HepG2 (cell line): ENCODE measurements at regions not wholly inside any gene's neighbourhood (a gene's known extent, or its start where the extent isn't known, plus 50 kb on each side); places are given as distances from the start of the nearest gene placed in this dataset.

Experiments
- ATAC-seq: fragments of 200-7000 bp; cut with Tn5 transposase; 3 replicates; pipeline ENCODE4 v1.9.1; 2020; ENCODE audit warnings: mild to moderate bottlenecking, moderate library complexity
- BruUV-seq: library from RNA; stranded (reverse); fragments of 400-500 nt; replicated peaks from 2 replicates; lab custom pipeline; 2021; lab: Mats Ljungman, UMichigan
- CTCF ChIA-PET: fragments of 300-600 bp; formaldehyde crosslinking; extraction: SDS; loops from one replicate; lab custom pipeline; 2021; ENCODE audit warnings: low total read pairs, inconsistent platforms, low intra/inter-chr PET ratio; lab: Yijun Ruan, JAX
- POLR2A ChIA-PET: fragments of 350-600 bp; sonication (Branson Sonifier 250); formaldehyde crosslinking; loops from one replicate; lab custom pipeline; 2020; ENCODE audit warnings: antibody characterized with exemption, inconsistent platforms; lab: Yijun Ruan, JAX
- DNase-seq: peaks from one replicate; pipeline ENCODE4 v3.0.0-alpha.2; 2015; ENCODE audit warnings: low spot score
- FAIRE-seq: peaks from 3 replicates; lab custom pipeline; 2011; peaks lifted over from hg19 to GRCh38; lab: Jason Lieb, UNC
- H2AFZ ChIP-seq: one replicate; pipeline ENCODE4 v1.6.1; 2011; ENCODE audit warnings: low read length, inconsistent platforms
- H3K27ac ChIP-seq: fragments of 300-600 bp; 3 replicates; pipeline ENCODE4 v1.8.0; 2011; ENCODE audit warnings: mixed run types, mild to moderate bottlenecking, mixed read lengths, low read length, inconsistent platforms; ENCODE audit not compliant: insufficient read depth; ENCODE audit errors: extremely low read length
- H3K27me3 ChIP-seq, 2 experiments: fragments of 200-600 bp in 1 of 2; 2 replicates in 1 of 2; 3 replicates in 1 of 2; pipeline versions ENCODE4 v1.6.0 to v1.8.0; 2011; ENCODE audit warnings: low read length in 2 of 2, mild to moderate bottlenecking in 2 of 2, moderate library complexity in 2 of 2, inconsistent platforms in 1 of 2; ENCODE audit not compliant: insufficient read depth in 2 of 2, control insufficient read depth in 1 of 2
- H3K36me3 ChIP-seq, 2 experiments: fragments of 200-600 bp in 1 of 2; replicated peaks in 1 of 2; 2 replicates in 1 of 2; 3 replicates in 1 of 2; pipeline versions ENCODE4 v1.5.1 to v1.8.0; 2011; ENCODE audit warnings: low read length in 2 of 2, inconsistent platforms in 1 of 2; ENCODE audit not compliant: insufficient read depth in 2 of 2, control insufficient read depth in 1 of 2
- H3K4me1 ChIP-seq: 2 replicates; pipeline ENCODE4 v1.5.1; 2012; ENCODE audit warnings: low read length, inconsistent platforms; ENCODE audit not compliant: insufficient read depth
- H3K4me2 ChIP-seq: 2 replicates; pipeline ENCODE4 v1.6.0; 2011; ENCODE audit warnings: low read depth, low read length, inconsistent platforms
- H3K4me3 ChIP-seq, 3 experiments: fragments of 200-600 bp in 1 of 3; sonication (generic), shearing (Covaris generic) in 1 of 3; replicated peaks in 1 of 3; 2 replicates each; pipeline ENCODE4 v1.5.1; 2011 to 2016; ENCODE audit warnings: low read length in 3 of 3, inconsistent platforms in 2 of 3, low read depth in 2 of 3, mild to moderate bottlenecking in 2 of 3, control low read depth in 1 of 3, mixed read lengths in 1 of 3; ENCODE audit not compliant: insufficient read depth in 1 of 3
- H3K79me2 ChIP-seq: one replicate; pipeline ENCODE4 v1.6.1; 2011; ENCODE audit warnings: low read length, inconsistent platforms; ENCODE audit not compliant: insufficient read depth
- H3K9ac ChIP-seq: 2 replicates; pipeline ENCODE4 v1.6.0; 2011; ENCODE audit warnings: mild to moderate bottlenecking, low read depth, low read length, inconsistent platforms; ENCODE audit not compliant: insufficient read depth
- H3K9me3 ChIP-seq: 2 replicates; pipeline ENCODE4 v1.5.1; 2012; ENCODE audit warnings: mild to moderate bottlenecking, low read length
- H4K20me1 ChIP-seq: 2 replicates; pipeline ENCODE4 v1.6.0; 2011; ENCODE audit warnings: inconsistent platforms, mild to moderate bottlenecking, low read length, moderate library complexity; ENCODE audit not compliant: insufficient read depth
- FOSL1 ChIP-seq: sonication (generic); formaldehyde crosslinking; IDR thresholded peaks from 2 replicates; pipeline ENCODE4 v1.9.0; 2021; ENCODE audit warnings: missing genetic modification reagents, borderline replicate concordance
- HOXA5 ChIP-seq: sonication (generic); formaldehyde crosslinking; IDR thresholded peaks from 2 replicates; pipeline ENCODE4 v1.4.0; 2020; ENCODE audit warnings: missing genetic modification reagents
- KLF16 ChIP-seq, 2 experiments: sonication (generic) in 1 of 2; formaldehyde crosslinking in 1 of 2; IDR thresholded peaks; 2 replicates each; pipeline versions ENCODE4 v1.6.1 to v1.8.0; 2016 to 2023; ENCODE audit warnings: missing genetic modification reagents in 2 of 2, missing compliant biosample characterization in 1 of 2
- MED13 ChIP-seq: sonication (generic); formaldehyde crosslinking; IDR thresholded peaks from 2 replicates; pipeline ENCODE4 v1.5.0; 2020; ENCODE audit warnings: missing genetic modification reagents
- PREB ChIP-seq: sonication (generic); formaldehyde crosslinking; IDR thresholded peaks from 2 replicates; pipeline ENCODE4 v1.4.0; 2020; ENCODE audit warnings: missing genetic modification reagents
- SALL1 ChIP-seq: sonication (generic); formaldehyde crosslinking; IDR thresholded peaks from 2 replicates; pipeline ENCODE4 v1.8.0; 2022; ENCODE audit warnings: mild to moderate bottlenecking, missing genetic modification reagents
- WIZ ChIP-seq: sonication (generic); formaldehyde crosslinking; IDR thresholded peaks from 2 replicates; pipeline ENCODE4 v1.5.1; 2020; ENCODE audit warnings: mild to moderate bottlenecking, missing genetic modification reagents
- ZBTB21 ChIP-seq: sonication (generic); formaldehyde crosslinking; IDR thresholded peaks from 2 replicates; pipeline ENCODE4 v1.4.0; 2020; ENCODE audit warnings: missing genetic modification reagents
- ZMYM2 ChIP-seq: sonication (generic); formaldehyde crosslinking; IDR thresholded peaks from 2 replicates; pipeline ENCODE4 v1.8.0; 2022; ENCODE audit warnings: mild to moderate bottlenecking, missing genetic modification reagents
- ZNF121 ChIP-seq: sonication (generic); formaldehyde crosslinking; IDR thresholded peaks from 2 replicates; pipeline ENCODE4 v1.5.0; 2020; ENCODE audit warnings: mild to moderate bottlenecking, missing genetic modification reagents
- ZNF598 ChIP-seq: sonication (generic); formaldehyde crosslinking; IDR thresholded peaks from 2 replicates; pipeline ENCODE4 v1.5.1; 2020; ENCODE audit warnings: mild to moderate bottlenecking, missing genetic modification reagents, borderline replicate concordance
- ZNF773 ChIP-seq: sonication (generic); formaldehyde crosslinking; IDR thresholded peaks from 2 replicates; pipeline ENCODE4 v1.4.0; 2020; ENCODE audit warnings: missing genetic modification reagents, borderline replicate concordance
- ZNF879 ChIP-seq: sonication (generic); formaldehyde crosslinking; IDR thresholded peaks from 2 replicates; pipeline ENCODE4 v1.8.1; 2023; ENCODE audit warnings: missing genetic modification reagents
- WGBS: methylation state at CpG from one replicate; pipeline ENCODE4 v1.1.6; 2017; ENCODE audit warnings: low lambda C conversion rate; 5-methylcytosine and 5-hydroxymethylcytosine counted together
- in situ Hi-C: cut with HindIII; loops from 2 replicates; pipeline ENCODE4 v1.10.0; 2017; ENCODE audit warnings: low pct_unique_long_range_greater_than_20kb; ENCODE audit not compliant: extremely low pct_ligation_motif_present
- intact Hi-C: fragments of 100-400 bp; cut with micrococcal nuclease; formaldehyde crosslinking; loops from one replicate; pipeline ENCODE4 v1.10.0; 2022; ENCODE audit not compliant: unreplicated experiment
- TF ChIP-seq, protein P1 (sequence below): IDR thresholded peaks from 2 replicates; pipeline ENCODE4 v1.6.1; 2018; ENCODE audit warnings: missing genetic modification reagents

DNA sequence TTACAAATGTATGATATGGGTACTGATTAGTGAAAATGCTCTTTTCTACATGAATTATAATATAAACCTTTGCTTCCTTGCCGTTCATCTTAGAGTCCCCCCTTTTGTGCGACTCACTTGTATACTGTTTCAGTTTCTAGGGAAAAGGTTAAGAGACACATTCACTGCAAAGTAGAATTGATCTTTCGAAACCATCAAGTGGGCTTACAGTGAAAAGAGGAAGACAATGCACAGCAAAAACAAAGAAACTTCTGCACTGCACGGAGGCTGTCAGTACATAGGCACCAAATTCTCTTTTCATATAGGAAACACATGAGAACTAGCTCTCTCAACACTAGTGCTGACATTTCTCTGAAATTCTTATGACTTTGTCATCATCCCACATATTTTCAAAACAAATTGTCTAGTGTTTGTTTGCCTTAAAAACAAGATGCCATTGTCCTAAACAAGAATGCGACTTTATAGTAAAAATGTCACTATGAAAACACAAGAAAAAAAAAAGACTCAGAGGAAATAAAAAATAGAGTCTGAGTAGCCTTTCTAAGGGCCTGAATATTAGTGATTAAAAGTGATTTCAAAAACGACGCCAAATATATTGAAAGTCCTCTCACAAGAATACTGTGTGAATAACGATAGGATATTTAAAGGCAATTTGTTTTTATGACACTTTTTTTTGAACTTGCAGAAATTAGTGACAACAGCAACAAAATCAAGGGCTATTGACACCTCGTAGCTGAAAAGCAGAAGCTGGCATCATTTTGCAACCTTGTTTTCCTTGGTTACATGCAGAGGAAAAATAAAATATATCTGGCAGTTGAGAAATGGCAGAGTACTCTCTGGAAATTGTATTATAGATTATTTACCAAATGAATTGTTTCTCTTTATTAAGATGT is 827.0 kb downstream of the BCL11A start:
- H3K4me2 ChIP-seq: no peak overlapping the region
- BruUV-seq: no TSS peak
- in situ Hi-C loops (no loop called here), intact Hi-C loops (no loop called here)
- POLR2A ChIA-PET: no interaction called here
- H3K9ac ChIP-seq: no peak overlapping the region
- DNase-seq (no peak), FAIRE-seq (no peak), ATAC-seq (no peak)
- TF ChIP-seq MED13 (CRISPR knock-in tag) (no peak), ZNF879 (CRISPR knock-in tag) (no peak), ZNF773 (CRISPR knock-in tag) (no peak), WIZ (CRISPR knock-in tag) (no peak), HOXA5 (no peak), KLF16 (CRISPR knock-in tag; IDR thresholded peaks at IDR 0.05) (no peak), SALL1 (no peak), ZBTB21 (CRISPR knock-in tag) (no peak), ZNF598 (CRISPR knock-in tag) (no peak), FOSL1 (no peak), ZMYM2 (CRISPR knock-in tag) (no peak), ZNF121 (no peak), PREB (CRISPR knock-in tag) (no peak)
- TF ChIP-seq, protein P1, sequence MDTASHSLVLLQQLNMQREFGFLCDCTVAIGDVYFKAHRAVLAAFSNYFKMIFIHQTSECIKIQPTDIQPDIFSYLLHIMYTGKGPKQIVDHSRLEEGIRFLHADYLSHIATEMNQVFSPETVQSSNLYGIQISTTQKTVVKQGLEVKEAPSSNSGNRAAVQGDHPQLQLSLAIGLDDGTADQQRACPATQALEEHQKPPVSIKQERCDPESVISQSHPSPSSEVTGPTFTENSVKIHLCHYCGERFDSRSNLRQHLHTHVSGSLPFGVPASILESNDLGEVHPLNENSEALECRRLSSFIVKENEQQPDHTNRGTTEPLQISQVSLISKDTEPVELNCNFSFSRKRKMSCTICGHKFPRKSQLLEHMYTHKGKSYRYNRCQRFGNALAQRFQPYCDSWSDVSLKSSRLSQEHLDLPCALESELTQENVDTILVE (CRISPR knock-in tag): no peak
- no peaks in the 10 kb centered on the region for H3K79me2 ChIP-seq
- 6% methylated on average over 9 of the region's 9 CpGs for whole genome bisulfite sequencing
- H3K9me3 ChIP-seq: no peaks in the 10 kb centered on the region
- no peaks in the 10 kb centered on the region for H4K20me1 ChIP-seq
- no peak overlapping the region for H2AFZ ChIP-seq
- H3K27ac ChIP-seq: no peak overlapping the region
- no peaks in the 10 kb centered on the region for H3K27me3 ChIP-seq
- H3K36me3 ChIP-seq: no peaks in the 10 kb centered on the region
- CTCF ChIA-PET: no interaction called here
- H3K4me3 ChIP-seq: no peak overlapping the region
- H3K4me1 ChIP-seq: no peaks in the 10 kb centered on the region
